ENCODE measurements at regions not wholly inside any gene's neighbourhood (a gene's known extent, or its start where the extent isn't known, plus 50 kb on each side); places are given as distances from the start of the nearest gene placed in this dataset.

DNA sequence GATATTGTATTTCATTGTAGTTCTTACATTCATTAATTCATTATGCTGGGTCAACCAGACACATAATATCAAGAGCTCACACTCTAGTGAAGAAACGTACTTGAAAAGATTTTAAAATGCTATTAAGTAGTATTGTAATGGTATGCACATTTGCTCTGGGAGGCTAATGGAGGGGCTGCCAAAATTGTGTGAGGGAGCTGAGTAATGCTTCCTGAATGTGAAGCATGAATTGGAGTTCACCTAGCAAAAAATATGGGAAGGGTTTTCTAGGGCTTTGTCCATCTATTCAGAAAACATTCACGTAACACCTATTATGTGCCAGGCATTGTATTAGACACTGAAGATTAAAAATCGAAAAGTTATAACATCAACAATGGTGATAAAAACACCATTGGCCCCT is 403.8 kb upstream of the PDE3A start:
- no peak for DNase-seq

DNA sequence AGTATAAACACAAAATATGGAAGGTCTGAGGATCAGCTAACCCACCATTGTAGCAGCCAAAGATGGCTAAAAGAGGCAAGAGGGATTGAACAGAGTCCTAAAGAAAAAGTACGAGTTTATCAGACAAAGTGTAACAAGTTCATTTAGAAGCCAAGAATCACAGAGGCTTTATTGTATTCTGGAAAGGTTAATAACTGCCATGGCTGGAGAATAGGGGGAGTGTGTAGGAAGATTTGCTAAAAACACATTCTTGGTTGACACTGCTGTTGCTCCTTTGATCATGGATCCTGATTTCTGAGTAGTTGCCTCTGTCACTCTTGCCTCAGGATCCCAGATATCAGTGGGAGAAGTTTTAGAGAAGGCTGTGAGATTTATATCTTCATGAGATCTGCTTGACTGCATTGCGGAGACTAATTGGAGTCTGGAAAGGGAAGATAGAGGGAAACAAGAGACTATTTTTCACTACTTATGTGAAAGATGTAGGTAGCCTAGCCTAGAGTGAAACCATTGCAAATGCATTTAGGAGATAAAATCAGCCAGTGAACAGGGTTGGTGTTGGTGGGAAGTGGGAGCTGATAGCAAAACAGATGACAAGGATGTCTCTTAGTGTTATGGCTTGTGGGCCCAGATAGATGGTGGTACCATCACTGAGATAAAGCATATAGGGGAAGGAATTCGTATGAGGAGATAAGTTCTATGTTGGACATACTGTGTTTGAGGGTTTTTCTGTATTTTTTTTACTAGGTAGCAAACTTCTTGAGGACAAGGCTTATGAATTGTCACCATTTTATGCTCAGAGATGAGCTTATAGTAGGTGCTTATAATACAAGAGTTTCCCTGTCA is 402.9 kb upstream of the PDE3A start:
- no peak for DNase-seq

DNA sequence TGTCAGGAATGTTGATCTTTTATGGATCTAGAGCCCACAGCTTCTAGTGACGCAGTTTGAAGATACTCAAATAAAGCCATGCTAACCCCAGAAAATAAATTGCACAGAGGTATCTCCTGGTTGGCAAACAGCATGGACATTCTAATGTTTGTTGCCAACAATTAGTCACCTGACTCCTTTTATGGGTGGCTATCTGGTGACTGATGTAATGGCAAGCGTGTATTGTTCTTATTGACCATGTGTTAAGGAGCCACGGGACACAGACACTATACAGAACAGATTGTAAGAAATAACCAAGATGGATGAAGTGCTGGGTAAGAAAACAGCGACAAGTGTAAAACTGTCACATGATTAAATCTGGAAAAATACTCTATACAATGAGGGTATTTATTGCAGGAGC is 401.3 kb upstream of the PDE3A start:
- no peak for DNase-seq

DNA sequence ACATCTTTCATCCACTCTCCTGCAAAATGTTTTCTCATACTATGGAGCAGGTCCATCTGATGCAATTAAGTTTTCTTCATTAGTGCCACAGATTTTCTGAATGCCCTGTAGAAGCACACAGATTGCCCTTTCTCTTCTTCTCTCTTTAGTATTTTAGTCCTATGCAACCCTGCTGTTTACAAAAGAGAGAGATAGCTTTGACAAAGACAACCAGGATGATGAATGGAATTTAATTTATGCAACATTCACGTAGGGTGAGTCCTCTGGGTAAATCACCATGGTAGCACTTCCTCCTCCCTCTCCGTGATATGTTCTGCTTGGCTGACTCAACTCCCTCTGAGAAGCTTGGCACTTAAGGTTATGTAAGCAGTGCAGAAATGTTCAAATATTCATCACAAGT is 400.9 kb upstream of the PDE3A start:
- DNase-seq, result no peak

DNA sequence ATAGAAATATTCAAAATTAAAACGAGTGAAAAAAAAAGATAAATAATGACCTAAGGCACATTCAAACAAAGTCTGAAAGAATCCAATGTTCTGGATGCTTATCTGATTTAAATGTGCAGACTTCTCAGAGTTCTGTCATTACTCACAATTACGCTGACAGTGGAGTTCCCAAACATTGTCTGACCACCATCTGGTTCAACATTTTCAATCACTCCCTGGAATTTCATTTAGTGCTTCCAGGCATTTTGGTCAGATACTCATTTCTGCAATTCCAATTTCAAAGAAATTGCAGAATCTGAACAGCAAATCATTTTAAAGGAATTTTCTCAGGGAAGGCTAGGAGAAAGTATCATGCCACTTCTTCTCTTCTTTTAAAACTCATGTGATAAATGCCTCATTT is 398.2 kb upstream of the PDE3A start:
- no peak for DNase-seq

DNA sequence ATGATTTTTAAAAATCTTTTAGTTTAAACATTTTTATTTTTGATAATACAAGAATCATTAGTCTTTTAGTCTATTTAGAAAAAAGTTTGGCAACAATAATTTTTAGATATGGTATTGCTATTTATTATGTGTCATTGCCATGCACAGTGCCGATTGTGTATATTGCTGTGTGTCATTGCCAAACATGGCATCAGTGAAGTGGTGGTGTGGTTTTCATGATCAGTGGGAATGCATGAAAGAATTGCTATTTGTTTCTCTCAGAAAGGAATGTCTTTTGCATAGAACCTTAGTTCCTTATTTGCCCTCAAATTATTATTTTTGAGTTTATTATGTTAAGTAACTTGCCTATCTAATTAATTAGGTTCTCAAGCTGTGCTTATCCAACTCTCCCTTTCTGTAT is 397.5 kb upstream of the PDE3A start:
- no peak for DNase-seq

DNA sequence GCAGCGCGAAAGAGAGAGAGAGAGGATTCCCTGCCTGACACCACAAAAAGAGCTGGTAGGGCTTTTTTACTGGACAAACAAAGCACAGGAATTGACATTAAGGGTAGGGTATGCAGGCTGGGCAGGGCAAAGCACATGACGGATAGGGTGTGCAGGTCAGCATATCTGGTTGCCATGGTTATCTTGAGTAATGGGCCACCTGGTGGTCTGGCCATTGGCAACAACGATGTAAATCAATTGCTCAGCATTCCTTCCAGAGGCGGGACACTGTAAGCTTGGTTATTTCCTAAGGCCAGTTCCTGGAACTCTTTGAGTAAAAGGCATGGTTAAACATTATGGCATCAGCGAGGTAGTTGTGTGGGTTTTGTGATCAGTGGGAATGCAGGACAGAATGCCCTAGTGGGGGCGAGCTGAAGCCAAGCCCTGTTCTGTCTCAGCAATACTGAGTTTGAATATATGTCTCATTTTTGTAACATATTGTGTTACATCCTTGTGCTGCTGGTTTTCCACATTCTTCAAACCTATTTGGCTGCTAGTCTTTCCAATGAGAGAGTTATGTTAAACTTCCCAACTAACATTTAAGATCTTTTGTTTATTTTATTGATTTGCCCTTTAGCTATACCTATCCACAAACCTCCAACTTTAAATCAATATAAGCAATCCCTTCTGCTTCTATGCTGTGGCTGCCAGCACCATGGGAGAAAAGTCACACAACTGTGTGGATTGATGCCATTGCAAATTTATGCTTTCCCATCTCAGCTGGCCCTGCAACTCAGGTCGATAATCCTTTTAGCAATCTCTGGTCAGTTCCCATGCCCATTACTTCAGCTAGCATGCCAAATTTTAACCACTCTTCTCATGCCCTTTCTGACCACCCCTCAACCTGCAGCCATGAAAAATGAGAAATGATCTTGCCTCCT is 396.7 kb upstream of the PDE3A start:
- no peak for DNase-seq

DNA sequence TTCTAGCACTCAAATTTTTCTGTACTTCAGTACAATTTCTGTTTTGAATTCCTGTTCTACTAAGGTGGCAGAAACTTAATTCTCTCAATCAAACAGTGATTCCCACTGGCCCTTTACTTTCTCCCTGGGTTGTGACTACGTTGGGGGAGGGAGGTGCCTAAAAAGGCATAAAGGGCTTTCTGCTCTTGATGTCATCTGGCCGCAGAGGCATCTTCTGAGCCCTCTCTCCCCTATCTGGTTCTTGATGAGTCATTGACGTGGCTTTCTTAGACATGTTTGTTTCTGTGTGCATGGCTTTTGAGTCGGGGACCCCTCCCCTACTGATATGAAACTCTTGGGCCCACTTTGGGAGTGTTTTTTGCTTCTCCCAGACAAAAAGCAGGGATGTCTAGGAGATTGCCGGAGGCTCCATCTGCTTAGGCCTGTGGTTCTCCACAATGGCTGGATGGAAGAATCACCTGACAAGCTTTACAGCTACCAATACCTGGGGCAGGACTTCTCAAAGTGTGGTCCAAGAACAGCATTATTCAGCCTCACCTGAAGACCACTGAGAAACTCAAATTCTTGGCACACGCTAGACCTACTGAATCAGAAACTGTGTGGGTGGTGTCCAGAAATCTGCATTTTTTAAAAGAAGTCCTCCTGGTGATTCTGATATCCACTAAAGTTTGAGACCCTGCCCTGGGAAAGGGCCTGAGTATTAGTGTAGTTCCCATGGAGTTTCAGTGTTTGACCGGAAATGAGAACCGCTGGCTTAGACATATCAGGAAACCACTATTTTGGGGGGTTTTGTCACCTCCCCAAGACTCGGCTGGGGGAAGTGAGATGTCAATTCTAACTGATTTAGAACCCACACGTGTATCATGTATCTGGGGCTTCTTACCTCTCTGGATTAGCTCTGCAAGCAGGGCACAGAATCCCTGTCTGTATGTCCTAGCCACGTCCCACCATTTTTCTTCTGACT is 395.7 kb upstream of the PDE3A start:
- DNase-seq, result peak; percentile 26

DNA sequence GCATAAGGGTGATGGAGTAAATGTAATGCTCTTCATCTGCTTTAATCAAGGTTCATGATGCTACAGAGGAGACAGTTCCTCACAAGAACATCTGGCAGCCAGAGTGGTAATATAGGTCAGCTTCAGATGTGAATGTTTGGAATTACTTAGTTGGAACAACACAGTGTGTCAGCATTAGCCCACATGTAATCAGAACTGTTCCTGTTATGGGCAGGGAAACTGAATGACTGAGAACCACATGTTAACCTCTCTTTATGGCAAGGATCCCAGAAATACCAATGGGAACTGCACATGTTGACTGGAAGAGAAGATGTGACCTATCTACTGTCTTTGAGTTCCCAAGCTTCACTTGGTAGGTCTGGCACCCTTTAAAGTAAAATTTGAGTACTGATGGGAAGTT is 390.1 kb upstream of the PDE3A start:
- no peak for DNase-seq

DNA sequence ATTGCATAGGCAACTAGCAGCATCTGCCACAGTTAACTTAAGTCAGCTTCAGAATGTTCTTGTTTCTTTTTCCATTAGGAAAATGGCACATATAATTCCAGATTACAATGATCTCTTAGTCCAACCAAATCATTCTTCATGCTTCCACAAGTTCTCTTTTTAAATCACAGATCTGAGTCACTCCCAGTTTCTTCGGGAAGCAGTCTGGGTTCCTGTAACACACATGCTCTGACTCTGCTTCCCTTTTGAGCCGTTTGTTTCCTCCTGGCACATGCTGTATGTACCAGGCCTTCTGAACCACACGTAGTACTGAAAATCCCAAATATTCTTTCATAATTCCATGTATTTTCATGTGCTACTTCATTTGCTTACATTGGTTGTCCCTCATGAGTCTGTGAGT is 388.8 kb upstream of the PDE3A start:
- no peak for DNase-seq

DNA sequence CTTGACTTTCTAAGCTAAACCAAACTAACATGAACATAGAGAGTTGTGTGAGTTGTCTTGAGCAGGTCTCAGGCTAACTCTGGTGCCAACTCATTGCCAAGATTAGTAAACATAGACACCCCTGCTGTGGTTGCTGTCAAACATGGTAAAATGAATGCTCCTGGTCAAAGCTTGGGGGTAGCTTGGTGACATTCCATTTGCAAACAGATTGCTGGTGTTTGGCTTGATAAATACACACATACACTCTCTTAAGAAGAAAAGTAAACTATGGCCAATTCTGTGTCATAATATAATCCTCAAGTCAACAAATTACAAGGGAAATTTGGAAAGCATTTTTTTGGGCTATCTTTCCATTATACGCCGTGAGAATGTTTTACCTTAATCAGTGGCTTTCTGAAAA is 386.4 kb upstream of the PDE3A start:
- DNase-seq, result no peak

DNA sequence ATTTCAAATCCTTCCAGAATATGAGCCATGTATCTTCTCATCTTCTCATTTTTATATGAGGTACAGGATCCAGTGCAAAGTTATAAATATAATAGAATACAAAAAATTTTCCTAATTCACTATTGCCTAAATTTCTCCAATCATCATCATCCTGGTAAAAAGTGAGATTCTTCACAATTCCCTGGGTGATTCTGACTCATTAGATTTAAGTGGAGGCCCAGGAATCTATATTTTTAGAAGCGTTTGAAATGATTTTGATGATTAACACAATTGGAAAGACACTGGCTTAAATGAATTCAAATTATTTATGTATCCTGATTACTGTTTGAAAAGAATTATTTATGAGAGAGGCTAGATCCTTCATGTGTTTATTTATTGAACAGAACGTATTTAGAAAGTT is 380.3 kb upstream of the PDE3A start:
- DNase-seq, result no peak

DNA sequence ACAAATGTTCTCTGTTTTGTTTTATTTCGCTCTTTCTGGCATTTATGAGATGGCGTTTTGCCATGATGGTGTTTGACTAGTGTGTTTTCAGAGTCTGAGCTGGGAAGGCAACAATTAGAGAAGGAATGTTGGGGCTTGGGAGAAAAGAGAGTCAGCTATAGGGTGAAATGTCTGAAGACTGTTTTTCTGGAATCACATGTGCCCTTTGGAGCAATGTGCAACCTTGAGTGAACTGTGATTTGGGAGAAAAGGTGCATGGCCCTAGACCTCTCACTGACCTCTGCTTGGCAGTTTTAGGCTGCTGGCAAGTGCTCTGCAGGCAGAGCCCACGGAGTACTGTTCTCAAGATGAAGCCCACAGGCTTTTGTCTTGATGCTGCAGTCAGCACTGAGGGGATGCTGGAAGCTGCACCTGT is 379.9 kb upstream of the PDE3A start:
- DNase-seq, result no peak

DNA sequence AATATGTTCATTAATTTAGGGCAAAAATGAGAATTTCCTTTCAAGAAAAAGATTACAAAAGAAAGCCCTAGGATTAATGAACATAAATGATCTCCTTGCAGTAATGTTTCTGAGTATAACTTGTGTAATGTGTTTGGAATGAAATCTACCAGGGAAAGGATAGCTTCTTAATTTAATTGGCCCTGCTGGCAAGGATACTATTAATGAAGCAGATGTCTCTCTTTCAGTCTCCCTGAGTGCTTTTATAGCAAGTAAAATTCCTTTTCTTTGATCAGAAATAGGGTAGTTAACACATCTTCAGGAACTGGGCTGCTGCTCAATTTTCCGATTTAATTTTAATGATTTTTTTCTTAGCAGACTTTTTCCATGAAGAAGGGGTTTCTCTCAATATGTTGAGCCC is 379.4 kb upstream of the PDE3A start:
- DNase-seq, result no peak

DNA sequence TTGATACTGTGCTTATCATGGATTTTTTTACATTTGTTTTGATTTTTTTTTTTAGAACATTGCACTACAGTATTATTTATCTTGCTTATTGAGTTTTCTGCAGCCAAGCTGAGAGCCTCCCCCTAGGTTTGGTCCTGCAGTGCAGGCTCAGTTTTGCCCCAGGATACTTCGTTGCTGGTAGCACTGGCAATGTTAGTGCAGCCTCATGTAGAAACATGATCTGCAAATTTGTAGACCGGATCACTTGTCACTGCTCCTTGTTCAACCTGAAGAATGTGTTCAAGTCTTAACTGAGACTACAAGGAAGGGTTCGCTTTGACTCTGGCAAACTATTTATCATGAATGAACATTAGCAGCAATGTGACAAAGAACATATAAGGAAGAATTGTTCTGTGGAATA is 377.2 kb upstream of the PDE3A start:
- DNase-seq, result no peak

DNA sequence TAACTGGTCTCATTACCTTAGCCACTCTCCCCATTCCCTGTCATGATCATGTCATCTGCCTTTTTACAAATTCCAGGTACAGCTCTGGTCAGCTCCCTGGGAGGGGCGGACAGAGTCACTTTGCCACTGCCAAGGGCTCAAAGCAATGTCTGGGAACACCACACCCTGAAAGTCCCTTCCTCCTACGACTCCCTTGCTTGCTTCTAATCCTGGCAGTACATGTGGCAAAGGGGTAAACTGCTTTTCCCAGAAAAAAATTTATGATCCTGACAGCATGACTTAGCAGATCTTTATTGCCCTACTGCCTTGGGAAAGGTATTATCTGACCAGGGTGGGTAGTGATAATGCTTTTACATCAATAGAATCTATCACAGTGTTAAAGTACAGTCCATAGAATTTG is 376.0 kb upstream of the PDE3A start:
- DNase-seq, result no peak

DNA sequence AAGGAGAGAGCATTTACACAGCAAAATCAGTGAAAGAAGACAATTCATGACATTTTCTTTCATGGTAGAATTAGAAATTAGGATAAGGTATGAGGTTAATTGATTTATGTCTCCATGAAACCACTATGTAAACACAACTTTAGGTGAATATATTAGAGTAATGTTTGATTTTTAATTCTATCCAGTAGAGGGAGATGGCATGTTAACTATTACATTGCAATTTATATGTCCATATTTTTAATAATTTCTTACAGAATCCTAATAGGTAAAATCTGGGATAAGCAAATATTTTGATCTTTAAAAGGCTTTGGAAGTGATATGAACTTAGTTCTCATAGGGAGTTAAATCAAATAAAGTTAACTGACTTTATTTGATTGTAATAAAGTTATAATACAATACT is 373.4 kb upstream of the PDE3A start:
- no peak for DNase-seq

DNA sequence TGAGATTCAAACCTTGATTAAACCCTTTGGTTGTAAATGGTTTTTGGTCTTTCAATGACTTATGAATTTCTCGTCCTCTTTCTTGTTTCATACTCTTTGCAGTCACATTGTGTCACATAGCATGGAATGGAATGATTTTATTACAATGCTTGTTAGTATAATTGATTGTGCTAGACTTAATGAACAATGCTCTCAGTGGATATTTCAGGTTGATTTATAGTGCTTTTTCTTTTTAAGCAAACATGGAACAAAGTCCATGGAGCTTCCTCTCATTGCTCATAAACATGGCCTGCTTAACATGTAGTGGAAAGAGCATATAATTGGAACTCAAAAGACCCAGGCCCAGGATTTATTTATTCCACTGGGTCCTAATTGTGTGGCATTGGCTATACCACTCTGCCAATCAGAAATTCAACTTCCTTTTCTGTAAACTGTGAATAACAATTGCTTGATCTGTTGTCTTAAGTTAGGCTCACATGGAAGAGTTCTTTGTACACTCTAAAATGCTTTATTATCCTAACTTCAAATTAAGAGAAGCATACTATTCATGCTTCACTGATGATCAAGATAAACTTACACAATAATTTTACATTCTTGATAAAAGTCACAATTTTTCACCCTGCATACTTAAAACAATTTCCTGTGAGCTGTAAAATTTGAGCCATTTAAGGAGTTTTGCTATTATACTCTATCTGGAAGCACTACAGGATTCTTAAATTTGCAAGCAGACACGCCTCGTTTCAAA is 370.5 kb upstream of the PDE3A start:
- DNase-seq, result no peak

DNA sequence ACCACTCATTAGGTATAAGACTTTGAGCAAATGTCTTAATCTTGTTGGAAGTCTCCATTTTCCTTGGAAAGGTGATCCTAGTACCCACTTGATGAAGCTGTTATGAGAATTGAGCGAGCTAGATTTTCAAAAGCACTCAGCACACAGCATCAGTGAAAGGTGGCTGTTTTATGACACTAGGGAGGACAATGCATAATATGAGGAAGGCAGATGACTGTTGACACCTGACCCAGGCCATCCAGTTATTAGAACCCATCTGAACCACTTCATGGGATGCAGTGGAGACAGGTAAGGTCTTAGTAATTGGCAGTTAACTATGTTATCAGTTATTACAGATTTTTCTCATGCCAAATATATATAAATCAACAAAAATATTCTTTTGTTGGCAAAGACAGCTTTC is 369.9 kb upstream of the PDE3A start:
- DNase-seq, result no peak

DNA sequence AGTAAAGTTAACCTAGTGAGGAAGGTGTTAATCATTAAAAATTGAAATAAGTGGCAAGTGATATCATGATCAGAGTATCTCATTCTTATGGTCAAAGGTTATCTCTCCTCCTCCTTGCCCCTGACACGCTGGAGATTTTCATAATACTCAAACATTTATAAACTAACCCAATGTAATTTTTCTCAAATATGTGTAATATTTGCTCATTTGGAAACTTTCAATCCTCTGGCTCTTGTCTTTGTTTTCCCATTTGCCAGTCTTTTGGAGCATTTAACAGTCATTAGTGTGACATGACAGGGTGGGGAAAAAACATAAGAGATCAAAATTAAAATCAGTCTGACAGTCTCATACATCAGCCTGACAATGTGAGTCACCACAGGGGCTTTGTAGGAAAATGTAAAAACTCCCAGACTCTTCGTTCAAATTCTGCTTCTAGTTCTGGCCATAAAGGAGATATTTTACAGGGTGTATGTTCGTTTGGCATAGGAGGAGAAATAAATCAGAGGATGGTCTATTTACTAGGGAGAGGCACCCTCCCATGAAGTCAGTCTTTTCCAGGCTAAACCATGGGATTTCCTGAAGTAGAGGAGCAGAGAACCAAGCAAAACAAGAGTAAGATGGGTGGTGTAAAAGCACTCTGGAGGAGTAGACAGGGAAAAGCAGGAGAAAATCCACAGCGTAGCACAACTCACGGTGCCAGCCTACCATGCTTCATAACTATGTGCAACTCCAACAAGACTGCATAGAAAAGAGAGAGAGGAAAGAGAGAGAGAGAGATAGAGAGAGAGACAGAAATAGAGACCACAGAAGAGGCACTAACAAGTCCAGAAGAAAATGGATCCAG is 369.2 kb upstream of the PDE3A start:
- DNase-seq, result no peak

DNA sequence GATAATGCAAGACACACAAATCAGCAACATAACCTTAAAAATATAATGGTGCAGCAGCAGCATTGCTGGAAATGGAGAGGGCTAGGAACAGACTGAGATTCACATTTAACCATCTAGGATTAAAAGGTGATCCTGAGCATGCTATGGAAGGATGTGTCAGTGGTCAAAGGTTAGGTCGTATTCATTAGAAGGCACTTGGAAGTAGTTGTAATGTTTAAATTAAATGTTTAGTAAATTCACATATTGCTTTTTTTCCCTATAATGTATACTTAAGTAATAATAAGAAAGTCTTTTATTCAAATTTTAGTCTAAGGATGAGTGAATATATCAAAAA is 368.6 kb upstream of the PDE3A start:
- DNase-seq, result no peak
